ENCODE measurements at regions not wholly inside any gene's neighbourhood (a gene's known extent, or its start where the extent isn't known, plus 50 kb on each side); places are given as distances from the start of the nearest gene placed in this dataset.

- Histone ChIP-seq H3K27ac (no peak overlapping the region), H4K20me1 (ENCODE audit: insufficient read depth, poor library complexity, severe bottlenecking) (no peaks in the 10 kb centered on the region), H3K36me3 (replicated peaks; ENCODE audit: insufficient read depth, low read depth) (no peaks in the 10 kb centered on the region), H3K9me3 (ENCODE audit: low read depth) (no peaks in the 10 kb centered on the region), H3K4me3 (no peak overlapping the region), H3K9me2 (replicated peaks; ENCODE audit: insufficient read depth) (no peaks in the 10 kb centered on the region), H3K27me3 (no peaks in the 10 kb centered on the region), H3K4me1 (ENCODE audit: insufficient read depth) (no peaks in the 10 kb centered on the region), H3K79me2 (no peaks in the 10 kb centered on the region), H3K4me2 (no peak overlapping the region), H2AFZ (no peak overlapping the region)
- DNase-seq (ENCODE audit: low spot score), result no peak
- TF ChIP-seq EZH2 (IDR thresholded peaks at IDR 0.05; ENCODE audit: borderline replicate concordance), result no peak
- no peak for TF ChIP-seq EZH2phosphoT487 (IDR thresholded peaks at IDR 0.05; ENCODE audit: low read depth, severe bottlenecking, unreplicated experiment)
- no peak for TF ChIP-seq CTCF (IDR thresholded peaks at IDR 0.05; ENCODE audit: poor library complexity)
- 49% methylated on average over 2 of the region's 2 CpGs for WGBS (ENCODE audit: low lambda C conversion rate, missing lambda C conversion rate)
Measured at GRCh38 chr12:94756789-94757188, 106.4 kb upstream of the TMCC3 start.

- no peaks in the 10 kb centered on the region for H3K79me2 ChIP-seq
- no peaks in the 10 kb centered on the region for H3K4me1 ChIP-seq (ENCODE audit: insufficient read depth)
- H3K27ac ChIP-seq, result no peak overlapping the region
- no peaks in the 10 kb centered on the region for H4K20me1 ChIP-seq (ENCODE audit: insufficient read depth, poor library complexity, severe bottlenecking)
- no peak overlapping the region for H3K4me3 ChIP-seq
- H3K4me2 ChIP-seq, result no peak overlapping the region
- no peak for TF ChIP-seq CTCF (IDR thresholded peaks at IDR 0.05; ENCODE audit: poor library complexity)
- no peaks in the 10 kb centered on the region for H3K27me3 ChIP-seq
- H3K9me2 ChIP-seq (replicated peaks; ENCODE audit: insufficient read depth), result no peaks in the 10 kb centered on the region
- H2AFZ ChIP-seq, result no peak overlapping the region
- WGBS (ENCODE audit: low lambda C conversion rate, missing lambda C conversion rate), result 72% methylated on average over 4 of the region's 4 CpGs
- H3K36me3 ChIP-seq (replicated peaks; ENCODE audit: insufficient read depth, low read depth), result no peaks in the 10 kb centered on the region
- no peaks in the 10 kb centered on the region for H3K9me3 ChIP-seq (ENCODE audit: low read depth)
- no peak for DNase-seq (ENCODE audit: low spot score)
Measured at GRCh38 chr12:94755598-94755997, 105.2 kb upstream of the TMCC3 start.

GRCh38 chr12:94754653-94755052 is 104.3 kb upstream of the TMCC3 start:
- no peak for DNase-seq (ENCODE audit: low spot score)
- Histone ChIP-seq H3K4me3 (no peak overlapping the region), H4K20me1 (ENCODE audit: insufficient read depth, poor library complexity, severe bottlenecking) (no peaks in the 10 kb centered on the region)

More at GRCh38 chr12:94754653-94755052, 104.3 kb upstream of the TMCC3 start:
- H3K27ac ChIP-seq, result no peak overlapping the region
- H3K79me2 ChIP-seq, result no peaks in the 10 kb centered on the region
- H3K4me2 ChIP-seq, result no peak overlapping the region
- no peak for TF ChIP-seq EZH2 (IDR thresholded peaks at IDR 0.05; ENCODE audit: borderline replicate concordance)
- TF ChIP-seq CTCF (IDR thresholded peaks at IDR 0.05; ENCODE audit: poor library complexity), result peak; percentile 11
- no peaks in the 10 kb centered on the region for H3K9me3 ChIP-seq (ENCODE audit: low read depth)
- H3K4me1 ChIP-seq (ENCODE audit: insufficient read depth), result no peaks in the 10 kb centered on the region
- no peaks in the 10 kb centered on the region for H3K36me3 ChIP-seq (replicated peaks; ENCODE audit: insufficient read depth, low read depth)
- H2AFZ ChIP-seq, result no peak overlapping the region
- H3K9me2 ChIP-seq (replicated peaks; ENCODE audit: insufficient read depth), result no peaks in the 10 kb centered on the region
- no peaks in the 10 kb centered on the region for H3K27me3 ChIP-seq

Data from hepatocyte (in vitro differentiated cells).